ENCODE measurements at regions not wholly inside any gene's neighbourhood (a gene's known extent, or its start where the extent isn't known, plus 50 kb on each side); places are given as distances from the start of the nearest gene placed in this dataset.

GRCh38 chrX:138487866-138488265, 223.7 kb downstream of the FGF13 start:
- TF ChIP-seq EZH2 (IDR thresholded peaks at IDR 0.05; ENCODE audit: insufficient read depth, poor library complexity, severe bottlenecking) (no peak), EZH2phosphoT487 (IDR thresholded peaks at IDR 0.05; ENCODE audit: insufficient read depth, low read depth) (no peak)

All from GM23248 (cell line).